OCI-LY7 (cell line): ENCODE measurements at regions not wholly inside any gene's neighbourhood (a gene's known extent, or its start where the extent isn't known, plus 50 kb on each side); places are given as distances from the start of the nearest gene placed in this dataset.

Source experiments
- BruUV-seq: library from RNA; stranded (reverse); fragments of 400-500 nt; replicated peaks from 2 replicates; lab custom pipeline; 2021; lab: Mats Ljungman, UMichigan
- CTCF ChIA-PET: fragments of 300-600 bp; sonication (Branson Sonifier 250); formaldehyde crosslinking; loops from one replicate; lab custom pipeline; 2022; ENCODE audit warnings: antibody characterized with exemption; ENCODE audit not compliant: unreplicated experiment; lab: Charles Lee
- POLR2A ChIA-PET: fragments of 300-600 bp; sonication (Branson Sonifier 250); formaldehyde crosslinking; loops from one replicate; lab custom pipeline; 2022; ENCODE audit warnings: antibody characterized with exemption; lab: Charles Lee
- DNase-seq: peaks from one replicate; pipeline ENCODE4 v3.0.0-alpha.2; 2015; ENCODE audit warnings: low spot score
- H2AFZ ChIP-seq: fragments of 200-600 bp; sonication (generic), shearing (Covaris generic); 2 replicates; pipeline ENCODE4 v1.6.1; 2014; ENCODE audit warnings: mild to moderate bottlenecking, antibody characterized with exemption, low read length, moderate library complexity
- H3K27ac ChIP-seq: fragments of 200-600 bp; sonication (generic); 2 replicates; pipeline ENCODE4 v1.5.1; 2014; ENCODE audit warnings: mixed run types, low read depth, mild to moderate bottlenecking, moderate library complexity, low read length, inconsistent platforms; ENCODE audit not compliant: poor library complexity, severe bottlenecking
- H3K36me3 ChIP-seq: fragments of 200-600 bp; sonication (generic); 2 replicates; pipeline ENCODE4 v1.6.1; 2014; ENCODE audit warnings: mild to moderate bottlenecking, antibody characterized with exemption, low read length, moderate library complexity, mixed read lengths; ENCODE audit not compliant: insufficient read depth
- H3K4me1 ChIP-seq: fragments of 200-600 bp; sonication (generic); 2 replicates; pipeline ENCODE4 v1.5.1; 2014; ENCODE audit warnings: mild to moderate bottlenecking, low read length; ENCODE audit not compliant: insufficient read depth, poor library complexity, severe bottlenecking
- H3K4me2 ChIP-seq: fragments of 200-600 bp; sonication (generic); 2 replicates; pipeline ENCODE4 v1.6.1; 2014; ENCODE audit warnings: mild to moderate bottlenecking, low read length
- H3K4me3 ChIP-seq: fragments of 200-600 bp; sonication (generic); 2 replicates; pipeline ENCODE4 v1.5.1; 2014; ENCODE audit warnings: mild to moderate bottlenecking, low read depth, low read length; ENCODE audit not compliant: poor library complexity, severe bottlenecking
- H3K79me2 ChIP-seq: fragments of 200-600 bp; sonication (generic); 2 replicates; pipeline ENCODE4 v1.6.1; 2016; ENCODE audit warnings: low read depth, mild to moderate bottlenecking, low read length, moderate library complexity, mixed read lengths; ENCODE audit not compliant: insufficient read depth
- H3K9me2 ChIP-seq: fragments of 200-600 bp; sonication (generic); 2 replicates; pipeline ENCODE4 v1.6.1; 2016; ENCODE audit warnings: mild to moderate bottlenecking, low read length, mixed read lengths; ENCODE audit not compliant: insufficient read depth
- H3K9me3 ChIP-seq: fragments of 200-600 bp; sonication (generic); 2 replicates; pipeline ENCODE4 v1.6.1; 2014; ENCODE audit warnings: mild to moderate bottlenecking, mixed run types, low read length, mixed read lengths
- H4K20me1 ChIP-seq: fragments of 200-600 bp; sonication (generic); 2 replicates; pipeline ENCODE4 v1.6.1; 2014; ENCODE audit warnings: mild to moderate bottlenecking, antibody characterized with exemption, low read length, moderate library complexity, mixed read lengths; ENCODE audit not compliant: insufficient read depth
- EZH2phosphoT487 ChIP-seq: fragments of 200-600 bp; sonication (generic); IDR thresholded peaks from 2 replicates; pipeline ENCODE4 v1.6.1; 2018; ENCODE audit warnings: low read depth, borderline replicate concordance, mild to moderate bottlenecking, mixed run types, antibody characterized with exemption, low read length, moderate library complexity, mixed read lengths
- intact Hi-C: fragments of 100-400 bp; cut with micrococcal nuclease; formaldehyde crosslinking; loops from one replicate; pipeline ENCODE4 v1.10.0; 2022; ENCODE audit not compliant: unreplicated experiment
- TF ChIP-seq, protein P1 (sequence below): fragments of 200-600 bp; sonication (generic); conservative IDR thresholded peaks from 2 replicates; pipeline ENCODE4 v1.5.1; 2014; ENCODE audit warnings: mild to moderate bottlenecking, antibody characterized with exemption, low read length, moderate library complexity, mixed read lengths

DNA sequence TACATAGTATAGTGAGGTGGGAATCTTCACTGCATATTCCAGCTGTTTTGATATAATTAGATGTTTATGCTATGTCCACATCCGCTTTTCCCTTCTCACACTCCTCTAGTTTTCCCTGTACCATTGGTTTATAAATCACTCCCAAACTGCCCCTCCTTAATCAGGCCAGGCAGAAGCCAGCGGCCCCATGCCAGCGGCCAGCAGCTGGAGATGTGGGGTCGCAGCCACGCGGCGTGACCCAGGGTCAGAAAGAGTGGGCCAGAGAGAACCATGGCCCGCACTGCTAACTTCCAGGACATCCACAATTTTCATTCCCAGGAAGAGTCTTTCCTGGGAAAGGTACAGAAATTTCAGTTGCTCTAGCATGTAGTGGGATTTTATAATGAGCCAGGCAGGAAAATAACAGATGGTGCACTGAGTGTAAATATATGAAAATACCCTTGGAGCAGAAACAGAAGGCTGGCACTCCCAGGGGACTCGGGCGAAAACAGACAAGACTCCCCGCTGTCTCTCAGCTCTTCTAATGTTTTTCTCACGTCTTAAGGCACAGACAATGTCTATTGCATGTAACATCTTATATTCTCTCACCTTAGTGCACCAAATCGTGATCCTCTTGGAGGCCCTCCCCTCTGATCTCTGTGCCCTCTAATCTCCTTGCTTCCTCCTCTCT is 145.9 kb upstream of the ZFP42 start:
- no TSS peak for BruUV-seq

DNA sequence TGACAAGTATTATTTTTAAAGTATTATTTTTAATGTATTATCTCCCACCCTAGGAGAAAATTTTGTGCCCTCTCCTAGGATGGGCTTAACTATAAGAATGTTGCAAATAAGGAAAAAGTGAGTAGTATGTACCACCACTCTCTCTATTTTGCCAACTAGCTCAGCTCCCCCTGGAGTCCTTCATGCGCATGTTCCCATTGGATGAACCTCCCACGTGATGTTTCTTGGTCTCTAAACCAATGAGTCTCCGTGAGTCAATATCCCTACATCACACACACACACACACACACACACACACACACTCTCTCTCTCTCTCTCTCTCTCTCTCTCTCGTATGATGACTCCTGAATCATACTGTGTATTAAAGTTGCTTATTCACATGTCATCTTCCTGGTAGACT is 129.7 kb upstream of the ZFP42 start:
- H2AFZ ChIP-seq = no peak overlapping the region
- no peak overlapping the region for H3K4me3 ChIP-seq
- no TSS peak for BruUV-seq
- no peaks in the 10 kb centered on the region for H3K9me3 ChIP-seq
- TF ChIP-seq EZH2phosphoT487 = no peak
- TF ChIP-seq, protein P1, sequence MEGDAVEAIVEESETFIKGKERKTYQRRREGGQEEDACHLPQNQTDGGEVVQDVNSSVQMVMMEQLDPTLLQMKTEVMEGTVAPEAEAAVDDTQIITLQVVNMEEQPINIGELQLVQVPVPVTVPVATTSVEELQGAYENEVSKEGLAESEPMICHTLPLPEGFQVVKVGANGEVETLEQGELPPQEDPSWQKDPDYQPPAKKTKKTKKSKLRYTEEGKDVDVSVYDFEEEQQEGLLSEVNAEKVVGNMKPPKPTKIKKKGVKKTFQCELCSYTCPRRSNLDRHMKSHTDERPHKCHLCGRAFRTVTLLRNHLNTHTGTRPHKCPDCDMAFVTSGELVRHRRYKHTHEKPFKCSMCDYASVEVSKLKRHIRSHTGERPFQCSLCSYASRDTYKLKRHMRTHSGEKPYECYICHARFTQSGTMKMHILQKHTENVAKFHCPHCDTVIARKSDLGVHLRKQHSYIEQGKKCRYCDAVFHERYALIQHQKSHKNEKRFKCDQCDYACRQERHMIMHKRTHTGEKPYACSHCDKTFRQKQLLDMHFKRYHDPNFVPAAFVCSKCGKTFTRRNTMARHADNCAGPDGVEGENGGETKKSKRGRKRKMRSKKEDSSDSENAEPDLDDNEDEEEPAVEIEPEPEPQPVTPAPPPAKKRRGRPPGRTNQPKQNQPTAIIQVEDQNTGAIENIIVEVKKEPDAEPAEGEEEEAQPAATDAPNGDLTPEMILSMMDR = no peak
- CTCF ChIA-PET = no interaction called here
- DNase-seq = no peak
- H3K9me2 ChIP-seq = no peaks in the 10 kb centered on the region
- no peak overlapping the region for H3K27ac ChIP-seq
- no peaks in the 10 kb centered on the region for H3K79me2 ChIP-seq
- H3K36me3 ChIP-seq = no peaks in the 10 kb centered on the region
- intact Hi-C loops = no loop called here
- no peaks in the 10 kb centered on the region for H4K20me1 ChIP-seq
- H3K4me2 ChIP-seq = no peak overlapping the region
- POLR2A ChIA-PET = no interaction called here
- H3K4me1 ChIP-seq = no peaks in the 10 kb centered on the region

More for the DNA sequence above, 145.9 kb upstream of the ZFP42 start:
- no peak overlapping the region for H3K4me2 ChIP-seq
- TF ChIP-seq, protein P1 = no peak
- no peak for TF ChIP-seq EZH2phosphoT487
- H3K4me1 ChIP-seq = no peaks in the 10 kb centered on the region
- H4K20me1 ChIP-seq = no peaks in the 10 kb centered on the region
- no peak for DNase-seq
- CTCF ChIA-PET = no interaction called here
- H3K4me3 ChIP-seq = no peak overlapping the region
- intact Hi-C loops = no loop called here
- no peak overlapping the region for H2AFZ ChIP-seq
- H3K36me3 ChIP-seq = no peaks in the 10 kb centered on the region
- H3K27ac ChIP-seq = no peak overlapping the region
- no peaks in the 10 kb centered on the region for H3K9me2 ChIP-seq
- H3K79me2 ChIP-seq = no peaks in the 10 kb centered on the region
- POLR2A ChIA-PET = no interaction called here
- H3K9me3 ChIP-seq = no peaks in the 10 kb centered on the region

DNA sequence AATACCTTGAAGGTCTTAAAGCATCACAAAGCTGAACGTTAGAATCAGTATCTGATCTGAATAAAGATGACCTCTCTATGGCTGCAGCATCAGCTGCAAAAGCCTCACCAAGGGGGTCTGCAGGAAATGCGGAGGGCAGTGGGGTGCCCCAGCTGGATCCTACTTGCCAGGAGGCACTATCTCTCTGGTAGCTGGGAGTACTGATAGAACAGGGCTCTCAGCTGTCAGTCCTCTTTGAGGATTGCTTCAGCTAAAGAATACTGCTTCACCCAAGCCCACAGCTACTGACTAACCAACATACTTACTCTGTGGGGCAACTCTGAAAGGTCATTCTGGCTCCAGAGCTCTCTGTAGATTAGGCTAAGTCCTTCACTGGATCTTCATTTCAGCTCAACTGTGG is 112.5 kb upstream of the ZFP42 start:
- BruUV-seq = no TSS peak
- H4K20me1 ChIP-seq = no peaks in the 10 kb centered on the region
- TF ChIP-seq, protein P1 = no peak
- no peak for TF ChIP-seq EZH2phosphoT487
- H3K9me2 ChIP-seq = no peaks in the 10 kb centered on the region
- no peaks in the 10 kb centered on the region for H3K4me1 ChIP-seq
- no peaks in the 10 kb centered on the region for H3K36me3 ChIP-seq
- POLR2A ChIA-PET = no interaction called here
- H3K4me2 ChIP-seq = no peak overlapping the region
- no peaks in the 10 kb centered on the region for H3K9me3 ChIP-seq
- intact Hi-C loops = no loop called here
- no peak overlapping the region for H3K4me3 ChIP-seq
- H3K27ac ChIP-seq = no peak overlapping the region
- H2AFZ ChIP-seq = no peak overlapping the region
- CTCF ChIA-PET = no interaction called here
- no peak for DNase-seq
- H3K79me2 ChIP-seq = no peaks in the 10 kb centered on the region
